ENCODE measurements at regions not wholly inside any gene's neighbourhood (a gene's known extent, or its start where the extent isn't known, plus 50 kb on each side); places are given as distances from the start of the nearest gene placed in this dataset.
"Not testable (repeated sequence)": the region's sequence is repeated elsewhere in the genome, so short reads cannot be mapped to it uniquely, and the experiment has no call there.

DNA sequence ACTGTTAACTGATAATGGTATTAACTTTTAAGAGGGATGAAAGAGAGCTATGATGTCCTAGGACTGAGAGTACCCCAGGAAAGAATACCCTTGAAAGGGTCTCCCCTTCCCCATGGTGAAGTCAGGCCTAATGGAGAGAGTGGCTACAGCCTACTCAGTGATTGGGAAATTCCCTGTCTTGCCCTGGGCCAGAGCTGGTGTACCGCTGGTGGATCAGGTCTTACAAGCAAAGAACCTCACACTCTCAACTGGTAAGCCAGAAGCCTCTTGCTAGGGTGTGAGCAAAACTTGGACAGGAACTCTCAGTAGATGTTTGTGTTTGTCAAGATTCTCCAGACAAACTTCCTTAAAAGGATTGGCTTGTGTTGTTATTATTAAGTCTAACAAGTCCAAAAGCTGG is 600.9 kb downstream of the TRIML1 start:
- not testable (repeated sequence) for DNase-seq, H3K36me3 Mint-ChIP-seq, H3K27me3 Mint-ChIP-seq, H3K4me1 Mint-ChIP-seq, H3K4me3 Mint-ChIP-seq, H3K27ac Mint-ChIP-seq, H3K9me3 Mint-ChIP-seq

- not testable (repeated sequence) for H3K27ac Mint-ChIP-seq, H3K36me3 Mint-ChIP-seq, H3K4me3 Mint-ChIP-seq, H3K4me1 Mint-ChIP-seq, H3K27me3 Mint-ChIP-seq, H3K9me3 Mint-ChIP-seq, DNase-seq
Measured at GRCh38 chr4:188740791-188741190, 601.5 kb downstream of the TRIML1 start.

GRCh38 chr4:188754372-188755002 is 615.2 kb downstream of the TRIML1 start:
- Mint-ChIP-seq H3K27ac (no peak overlapping the region), H3K27me3 (no peaks in the 10 kb centered on the region), H3K9me3 (peaks cover 10% of the 10 kb centered on the region), H3K4me1 (no peaks in the 10 kb centered on the region), H3K36me3 (no peaks in the 10 kb centered on the region), H3K4me3 (no peak overlapping the region)
- no peak for DNase-seq

DNA sequence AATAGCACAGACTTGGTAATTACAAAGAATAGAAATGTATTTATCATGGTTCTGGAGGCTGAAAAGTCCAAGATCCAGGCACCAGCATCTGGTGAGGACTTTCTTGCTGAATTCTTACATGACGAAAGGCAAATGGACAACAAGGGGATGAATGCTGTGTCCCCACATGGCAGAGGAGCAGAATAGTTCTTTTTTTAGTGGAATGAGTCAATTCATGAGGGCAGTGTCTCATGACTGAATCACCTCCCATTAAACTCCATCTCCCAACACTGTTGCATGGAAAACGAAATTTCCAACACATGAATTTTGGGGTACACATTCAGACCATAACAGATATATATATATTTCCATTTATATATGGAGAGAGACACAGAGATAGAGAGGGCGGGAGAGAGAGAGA is 628.3 kb downstream of the TRIML1 start:
- Mint-ChIP-seq H3K4me1 (no peaks in the 10 kb centered on the region), H3K27me3 (no peaks in the 10 kb centered on the region), H3K36me3 (no peaks in the 10 kb centered on the region), H3K9me3 (peaks cover 10% of the 10 kb centered on the region), H3K27ac (no peak overlapping the region), H3K4me3 (no peak overlapping the region)
- no peak for DNase-seq

- H3K4me1 Mint-ChIP-seq, result no peaks in the 10 kb centered on the region
- no peak overlapping the region for H3K27ac Mint-ChIP-seq
- no peak for DNase-seq
- H3K4me3 Mint-ChIP-seq, result no peak overlapping the region
- H3K9me3 Mint-ChIP-seq, result peaks cover 6% of the 10 kb centered on the region
- H3K36me3 Mint-ChIP-seq, result no peaks in the 10 kb centered on the region
- no peaks in the 10 kb centered on the region for H3K27me3 Mint-ChIP-seq
Measured at GRCh38 chr4:188778905-188779304, 639.7 kb downstream of the TRIML1 start.

DNA sequence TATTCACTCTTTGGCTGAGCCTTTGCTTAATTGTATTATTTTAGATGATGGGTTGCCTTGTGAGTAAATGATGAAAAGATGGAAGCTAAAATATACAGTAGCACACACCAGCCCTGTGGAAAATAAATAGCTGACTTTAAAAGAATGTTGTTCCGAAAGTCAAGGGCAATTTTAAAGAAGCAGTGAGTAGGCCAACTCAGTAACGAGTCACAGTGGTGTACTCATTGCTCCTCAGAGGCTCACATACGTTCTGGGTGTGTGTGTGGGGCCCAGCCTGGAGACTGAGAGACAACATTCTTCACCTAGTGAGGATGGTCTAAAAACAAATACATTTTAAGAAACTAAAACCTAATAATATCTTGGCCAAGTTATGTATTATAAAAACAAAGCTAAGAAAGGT is 640.3 kb downstream of the TRIML1 start:
- no peak for DNase-seq
- no peaks in the 10 kb centered on the region for H3K36me3 Mint-ChIP-seq
- H3K27ac Mint-ChIP-seq, result no peak overlapping the region
- no peak overlapping the region for H3K4me3 Mint-ChIP-seq
- H3K4me1 Mint-ChIP-seq, result no peaks in the 10 kb centered on the region
- no peaks in the 10 kb centered on the region for H3K27me3 Mint-ChIP-seq
- peaks cover 3% of the 10 kb centered on the region for H3K9me3 Mint-ChIP-seq

DNA sequence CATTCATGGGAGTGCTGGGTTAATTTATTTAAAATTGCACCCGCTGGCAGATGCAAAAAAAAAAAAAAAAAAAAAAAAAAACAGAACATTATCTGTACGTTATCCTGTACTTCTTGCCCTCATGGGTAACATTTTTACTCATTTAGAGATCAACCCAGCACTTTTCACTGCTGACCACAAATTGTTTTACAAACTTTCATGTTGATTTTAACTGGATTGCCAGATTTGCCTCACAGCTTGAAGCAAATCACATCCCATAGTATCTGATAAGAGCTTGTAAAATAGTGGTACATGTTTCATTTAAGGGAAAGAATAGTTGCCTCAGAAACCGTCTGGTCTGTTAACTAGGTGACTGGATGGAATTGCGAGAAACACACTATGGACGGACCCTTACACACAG is 640.8 kb downstream of the TRIML1 start:
- Mint-ChIP-seq H3K27me3 (no peaks in the 10 kb centered on the region), H3K9me3 (peaks cover 3% of the 10 kb centered on the region), H3K36me3 (no peaks in the 10 kb centered on the region), H3K27ac (no peak overlapping the region), H3K4me3 (no peak overlapping the region), H3K4me1 (no peaks in the 10 kb centered on the region)
- no peak for DNase-seq

GRCh38 chr4:188780686-188781085 is 641.4 kb downstream of the TRIML1 start:
- Mint-ChIP-seq H3K27me3 (no peaks in the 10 kb centered on the region), H3K36me3 (no peaks in the 10 kb centered on the region), H3K4me1 (no peaks in the 10 kb centered on the region), H3K4me3 (no peak overlapping the region), H3K9me3 (peaks cover 3% of the 10 kb centered on the region), H3K27ac (no peak overlapping the region)
- DNase-seq, result no peak

GRCh38 chr4:188781655-188782054 is 642.4 kb downstream of the TRIML1 start:
- no peak overlapping the region for H3K4me3 Mint-ChIP-seq
- H3K27me3 Mint-ChIP-seq, result no peaks in the 10 kb centered on the region
- peaks cover 3% of the 10 kb centered on the region for H3K9me3 Mint-ChIP-seq
- no peak for DNase-seq
- H3K36me3 Mint-ChIP-seq, result no peaks in the 10 kb centered on the region
- H3K27ac Mint-ChIP-seq, result no peak overlapping the region
- H3K4me1 Mint-ChIP-seq, result no peaks in the 10 kb centered on the region

DNA sequence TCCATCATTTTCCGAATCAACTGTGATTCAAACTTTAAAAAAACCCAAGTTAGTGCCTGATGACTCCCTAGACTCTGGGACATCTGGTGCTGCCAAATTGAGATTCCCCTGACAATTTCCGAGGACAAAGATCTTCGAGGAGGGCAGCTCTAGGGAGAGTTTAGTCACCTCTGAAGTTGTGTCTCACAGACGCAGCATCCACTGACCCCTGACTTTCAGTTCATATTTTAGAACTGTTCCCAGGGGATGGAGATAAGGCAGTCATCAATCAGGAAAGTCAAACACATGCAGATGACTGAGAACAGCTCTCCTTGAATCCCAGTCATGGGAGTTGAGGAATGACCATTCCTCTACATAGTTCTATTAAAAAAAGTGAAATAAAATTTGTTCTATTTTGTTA is 643.9 kb downstream of the TRIML1 start:
- no peak for DNase-seq
- no peaks in the 10 kb centered on the region for H3K27me3 Mint-ChIP-seq
- H3K27ac Mint-ChIP-seq, result no peak overlapping the region
- no peaks in the 10 kb centered on the region for H3K4me1 Mint-ChIP-seq
- H3K4me3 Mint-ChIP-seq, result no peak overlapping the region
- H3K9me3 Mint-ChIP-seq, result peaks cover 3% of the 10 kb centered on the region
- no peaks in the 10 kb centered on the region for H3K36me3 Mint-ChIP-seq

DNA sequence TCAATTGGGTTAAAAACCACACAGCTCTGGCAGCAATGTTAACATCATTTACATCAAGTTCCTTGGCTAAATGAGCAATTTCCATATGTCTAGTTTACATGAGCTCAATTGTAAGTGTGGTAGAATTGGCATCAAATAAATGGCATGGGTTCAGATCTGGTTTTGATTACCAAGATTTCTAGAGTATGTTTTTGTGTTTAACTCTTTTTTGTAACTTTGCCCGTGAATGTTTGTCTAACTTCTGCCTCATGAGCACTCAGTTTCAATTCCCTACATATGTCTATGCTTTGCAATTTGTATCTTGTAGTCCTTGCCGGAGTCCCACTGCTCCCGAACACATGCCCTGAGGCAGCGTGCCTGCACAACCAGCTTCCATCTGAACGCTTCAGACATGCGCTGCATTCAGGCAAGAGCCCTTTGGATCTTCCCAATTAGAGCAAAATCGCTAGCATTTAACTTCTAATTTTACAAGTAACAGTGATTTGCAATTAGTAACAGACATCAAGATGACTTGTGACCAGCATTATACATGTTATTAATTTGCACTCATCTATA is 644.4 kb downstream of the TRIML1 start:
- Mint-ChIP-seq H3K27ac (no peak overlapping the region), H3K36me3 (no peaks in the 10 kb centered on the region), H3K27me3 (no peaks in the 10 kb centered on the region), H3K4me1 (no peaks in the 10 kb centered on the region), H3K9me3 (peaks cover 3% of the 10 kb centered on the region), H3K4me3 (no peak overlapping the region)
- no peak for DNase-seq

- not testable (repeated sequence) for H3K4me1 Mint-ChIP-seq, H3K4me3 Mint-ChIP-seq, H3K36me3 Mint-ChIP-seq, DNase-seq, H3K9me3 Mint-ChIP-seq, H3K27ac Mint-ChIP-seq, H3K27me3 Mint-ChIP-seq
Measured at GRCh38 chr4:188796600-188796999, 657.4 kb downstream of the TRIML1 start.

DNA sequence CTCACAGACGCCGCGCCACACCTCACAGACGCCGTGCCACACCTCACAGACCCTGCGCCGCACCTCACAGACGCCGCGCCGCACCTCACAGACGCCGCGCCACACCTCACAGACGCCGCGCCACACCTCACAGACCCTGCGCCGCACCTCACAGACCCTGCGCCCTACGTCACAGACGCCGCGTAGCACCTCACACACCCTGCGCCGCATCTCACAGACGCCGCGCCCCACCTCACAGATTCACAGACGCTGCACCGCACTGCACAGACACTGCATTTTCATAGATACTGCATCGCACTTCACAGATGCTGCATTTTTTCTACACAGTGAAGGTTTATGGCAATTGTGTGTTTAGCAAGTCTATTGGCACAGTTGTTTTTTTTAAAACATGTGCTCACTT is 657.8 kb downstream of the TRIML1 start:
- H3K9me3 Mint-ChIP-seq, H3K27me3 Mint-ChIP-seq, H3K4me3 Mint-ChIP-seq, DNase-seq, H3K36me3 Mint-ChIP-seq, H3K4me1 Mint-ChIP-seq, H3K27ac Mint-ChIP-seq: not testable (repeated sequence)

- no peaks in the 10 kb centered on the region for H3K4me1 Mint-ChIP-seq
- H3K4me3 Mint-ChIP-seq, result no peak overlapping the region
- DNase-seq, result no peak
- H3K27me3 Mint-ChIP-seq, result no peaks in the 10 kb centered on the region
- no peaks in the 10 kb centered on the region for H3K36me3 Mint-ChIP-seq
- no peak overlapping the region for H3K27ac Mint-ChIP-seq
- no peaks in the 10 kb centered on the region for H3K9me3 Mint-ChIP-seq
Measured at GRCh38 chr4:188804861-188805260, 665.6 kb downstream of the TRIML1 start.

DNA sequence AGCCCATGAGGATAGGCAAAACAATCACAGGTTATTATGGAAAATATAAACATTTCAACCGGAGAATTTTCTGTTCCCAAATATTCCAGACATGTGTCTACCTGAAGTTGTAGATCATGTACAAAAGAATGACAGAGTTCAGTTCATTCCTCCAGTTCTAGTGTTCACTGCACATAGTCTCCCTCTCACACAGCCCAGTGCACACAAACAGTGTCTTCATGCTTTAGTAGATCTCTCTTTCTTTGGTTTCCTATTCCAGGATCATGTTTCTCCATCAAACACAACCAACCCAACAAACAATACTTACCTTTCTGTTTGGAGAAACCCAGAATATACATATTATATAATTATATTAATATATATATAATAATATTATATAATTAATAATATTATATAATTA is 671.9 kb downstream of the TRIML1 start:
- peaks cover 8% of the 10 kb centered on the region for H3K9me3 Mint-ChIP-seq
- H3K27ac Mint-ChIP-seq, result no peak overlapping the region
- no peaks in the 10 kb centered on the region for H3K27me3 Mint-ChIP-seq
- no peak overlapping the region for H3K4me3 Mint-ChIP-seq
- no peaks in the 10 kb centered on the region for H3K4me1 Mint-ChIP-seq
- no peaks in the 10 kb centered on the region for H3K36me3 Mint-ChIP-seq
- DNase-seq, result no peak

- DNase-seq, result no peak
- no peak overlapping the region for H3K4me3 Mint-ChIP-seq
- no peaks in the 10 kb centered on the region for H3K4me1 Mint-ChIP-seq
- no peaks in the 10 kb centered on the region for H3K36me3 Mint-ChIP-seq
- H3K27ac Mint-ChIP-seq, result no peak overlapping the region
- no peaks in the 10 kb centered on the region for H3K27me3 Mint-ChIP-seq
- H3K9me3 Mint-ChIP-seq, result peaks cover 10% of the 10 kb centered on the region
Measured at GRCh38 chr4:188812644-188813043, 673.4 kb downstream of the TRIML1 start.
